HEK293 (cell line): ENCODE measurements at regions not wholly inside any gene's neighbourhood (a gene's known extent, or its start where the extent isn't known, plus 50 kb on each side); places are given as distances from the start of the nearest gene placed in this dataset.

Source experiments
- TCF7L2 ChIP-seq: IDR thresholded peaks from 2 replicates; pipeline ENCODE4 v1.6.1; 2011; ENCODE audit warnings: low read depth, mild to moderate bottlenecking, inconsistent platforms, low read length, moderate library complexity, borderline replicate concordance
- ZNF777 ChIP-seq: fragments of 450-650 bp; formaldehyde crosslinking; IDR thresholded peaks from 2 replicates; pipeline ENCODE4 v1.5.1; 2017; ENCODE audit warnings: missing biosample characterization, missing genetic modification characterization, borderline replicate concordance
- TF ChIP-seq, protein P1 (sequence below): fragments of 450-650 bp; formaldehyde crosslinking; IDR thresholded peaks from 2 replicates; pipeline ENCODE4 v1.5.1; 2016; ENCODE audit warnings: missing biosample characterization, missing genetic modification characterization

DNA sequence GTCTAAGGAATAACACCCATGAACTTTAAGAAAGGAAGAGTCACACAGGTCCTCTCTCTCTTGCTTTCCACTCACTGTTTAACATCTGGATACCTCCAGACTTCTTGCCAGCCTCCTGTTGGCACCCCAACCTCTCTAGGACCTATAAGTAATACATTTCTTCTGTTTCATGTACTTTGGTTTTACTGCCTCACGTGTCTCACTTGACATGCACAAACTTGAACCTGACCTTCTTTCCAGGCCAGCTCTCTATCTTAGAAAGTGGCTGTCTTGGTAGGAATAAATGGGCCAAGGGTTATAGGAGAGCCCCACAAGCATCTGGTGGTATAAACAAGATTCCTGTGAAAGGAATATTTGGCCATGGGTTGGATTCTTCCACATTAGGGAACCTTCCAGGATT lies 614.8 kb upstream of the AGA start:
- TF ChIP-seq, protein P1, sequence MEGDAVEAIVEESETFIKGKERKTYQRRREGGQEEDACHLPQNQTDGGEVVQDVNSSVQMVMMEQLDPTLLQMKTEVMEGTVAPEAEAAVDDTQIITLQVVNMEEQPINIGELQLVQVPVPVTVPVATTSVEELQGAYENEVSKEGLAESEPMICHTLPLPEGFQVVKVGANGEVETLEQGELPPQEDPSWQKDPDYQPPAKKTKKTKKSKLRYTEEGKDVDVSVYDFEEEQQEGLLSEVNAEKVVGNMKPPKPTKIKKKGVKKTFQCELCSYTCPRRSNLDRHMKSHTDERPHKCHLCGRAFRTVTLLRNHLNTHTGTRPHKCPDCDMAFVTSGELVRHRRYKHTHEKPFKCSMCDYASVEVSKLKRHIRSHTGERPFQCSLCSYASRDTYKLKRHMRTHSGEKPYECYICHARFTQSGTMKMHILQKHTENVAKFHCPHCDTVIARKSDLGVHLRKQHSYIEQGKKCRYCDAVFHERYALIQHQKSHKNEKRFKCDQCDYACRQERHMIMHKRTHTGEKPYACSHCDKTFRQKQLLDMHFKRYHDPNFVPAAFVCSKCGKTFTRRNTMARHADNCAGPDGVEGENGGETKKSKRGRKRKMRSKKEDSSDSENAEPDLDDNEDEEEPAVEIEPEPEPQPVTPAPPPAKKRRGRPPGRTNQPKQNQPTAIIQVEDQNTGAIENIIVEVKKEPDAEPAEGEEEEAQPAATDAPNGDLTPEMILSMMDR (tag by site-specific recombination) = no peak
- no peak for TF ChIP-seq TCF7L2
- no peak for TF ChIP-seq ZNF777 (tag by site-specific recombination)
